Peyer's patch (tissue), 4 donors: ENCODE measurements at regions not wholly inside any gene's neighbourhood (a gene's known extent, or its start where the extent isn't known, plus 50 kb on each side); places are given as distances from the start of the nearest gene placed in this dataset.

Experiments used
- DNase-seq, 3 donors: peaks; one replicate each; pipeline ENCODE4 v3.0.0-alpha.2; 2017 to 2019
- H3K27ac ChIP-seq, 4 donors: fragments of 200-600 bp; sonication (generic); one replicate each; pipeline ENCODE4 v1.5.1; 2016 to 2019
- H3K27me3 ChIP-seq, 2 donors: fragments of 200-600 bp; sonication (generic); one replicate each; pipeline ENCODE4 v1.5.1; 2019
- H3K36me3 ChIP-seq, 3 donors: fragments of 200-600 bp; sonication (generic); one replicate each; pipeline ENCODE4 v1.5.1; 2016 to 2019
- H3K4me1 ChIP-seq, 4 donors: fragments of 200-600 bp; sonication (generic); one replicate each; pipeline ENCODE4 v1.5.1; 2016 to 2019
- H3K4me3 ChIP-seq, 4 donors: fragments of 200-600 bp; sonication (generic); 1 replicate in 3 of 4; 2 replicates in 1 of 4; pipeline ENCODE4 v1.5.1; 2016 to 2019; ENCODE audit warnings: mild to moderate bottlenecking in 1 of 4
- H3K9me3 ChIP-seq, 4 donors: fragments of 200-600 bp; sonication (generic); one replicate each; pipeline ENCODE4 v1.5.1; 2016 to 2019; ENCODE audit warnings: mild to moderate bottlenecking in 1 of 4
- CTCF ChIP-seq, 6 experiments: fragments of 450-650 bp in 4 of 6; fragments of 200-600 bp in 2 of 6; sonication (generic) in 1 of 6; IDR thresholded peaks; one replicate each; pipeline ENCODE4 v1.5.1; 2017 to 2019; ENCODE audit warnings: antibody characterized with exemption in 6 of 6, mild to moderate bottlenecking in 3 of 6, moderate library complexity in 1 of 6
- POLR2A ChIP-seq, 2 donors: fragments of 450-650 bp; IDR thresholded peaks; one replicate each; pipeline ENCODE4 v1.5.1; 2017; ENCODE audit warnings: antibody characterized with exemption in 2 of 2, mild to moderate bottlenecking in 2 of 2, moderate library complexity in 2 of 2

GRCh38 chr14:84107835-84108343, 1422.1 kb upstream of the FLRT2 start:
- H3K9me3 ChIP-seq, result peaks cover 0 to 2% (median 0%) of the 10 kb centered on the region in 4 donors
- H3K27ac ChIP-seq, result no peak overlapping the region
- H3K4me3 ChIP-seq, result no peak overlapping the region
- no peaks in the 10 kb centered on the region for H3K36me3 ChIP-seq
- no peaks in the 10 kb centered on the region for H3K4me1 ChIP-seq
- DNase-seq, result no peak
- H3K27me3 ChIP-seq, result no peaks in the 10 kb centered on the region
- no peak for TF ChIP-seq POLR2A (IDR thresholded peaks at IDR 0.05)
- TF ChIP-seq CTCF (IDR thresholded peaks at IDR 0.05), result no peak

- no peak for DNase-seq
- Histone ChIP-seq H3K27ac (no peak overlapping the region), H3K4me3 (no peak overlapping the region), H3K9me3 (no peaks in the 10 kb centered on the region), H3K27me3 (no peaks in the 10 kb centered on the region), H3K4me1 (no peaks in the 10 kb centered on the region), H3K36me3 (no peaks in the 10 kb centered on the region)
- no peak for TF ChIP-seq POLR2A (IDR thresholded peaks at IDR 0.05)
- TF ChIP-seq CTCF (IDR thresholded peaks at IDR 0.05), result no peak
These were observed 1421.0 kb upstream of the FLRT2 start for GRCh38 chr14:84108746-84109457.

GRCh38 chr14:84112589-84112988, 1417.4 kb upstream of the FLRT2 start:
- H3K4me1 ChIP-seq, result no peaks in the 10 kb centered on the region
- H3K4me3 ChIP-seq, result no peak overlapping the region
- no peaks in the 10 kb centered on the region for H3K9me3 ChIP-seq
- H3K27ac ChIP-seq, result no peak overlapping the region
- H3K36me3 ChIP-seq, result no peaks in the 10 kb centered on the region
- no peak for DNase-seq
- H3K27me3 ChIP-seq, result no peaks in the 10 kb centered on the region
- TF ChIP-seq POLR2A (IDR thresholded peaks at IDR 0.05), result no peak
- TF ChIP-seq CTCF (IDR thresholded peaks at IDR 0.05), result no peak

GRCh38 chr14:84125676-84126075, 1404.3 kb upstream of the FLRT2 start:
- no peak overlapping the region for H3K4me3 ChIP-seq
- no peak overlapping the region for H3K27ac ChIP-seq
- H3K4me1 ChIP-seq, result no peaks in the 10 kb centered on the region
- no peaks in the 10 kb centered on the region for H3K27me3 ChIP-seq
- H3K36me3 ChIP-seq, result no peaks in the 10 kb centered on the region
- TF ChIP-seq CTCF (IDR thresholded peaks at IDR 0.05), result no peak
- DNase-seq, result no peak
- H3K9me3 ChIP-seq, result peaks cover 0 to 3% (median 0%) of the 10 kb centered on the region in 4 donors

GRCh38 chr14:84127495-84127894, 1402.4 kb upstream of the FLRT2 start:
- H3K4me3 ChIP-seq, result no peak overlapping the region
- H3K9me3 ChIP-seq, result peaks cover 0 to 3% (median 0%) of the 10 kb centered on the region in 4 donors
- H3K4me1 ChIP-seq, result no peaks in the 10 kb centered on the region
- TF ChIP-seq CTCF (IDR thresholded peaks at IDR 0.05), result no peak
- no peak for TF ChIP-seq POLR2A (IDR thresholded peaks at IDR 0.05)
- no peak overlapping the region for H3K27ac ChIP-seq
- DNase-seq, result no peak
- H3K36me3 ChIP-seq, result no peaks in the 10 kb centered on the region
- no peaks in the 10 kb centered on the region for H3K27me3 ChIP-seq
